WTC11 (cell line): ENCODE measurements at regions not wholly inside any gene's neighbourhood (a gene's known extent, or its start where the extent isn't known, plus 50 kb on each side); places are given as distances from the start of the nearest gene placed in this dataset.

ENCODE experiments used
- ATF2 ChIP-seq: sonication (generic); formaldehyde crosslinking; IDR thresholded peaks from 2 replicates; pipeline ENCODE4 v1.8.1; 2022; ENCODE audit warnings: low read depth, missing genetic modification reagents, borderline replicate concordance
- ATF6 ChIP-seq: sonication (generic); formaldehyde crosslinking; IDR thresholded peaks from 2 replicates; pipeline ENCODE4 v1.8.1; 2023; ENCODE audit warnings: mild to moderate bottlenecking, missing genetic modification reagents
- CBFB ChIP-seq: sonication (generic); formaldehyde crosslinking; IDR thresholded peaks from 2 replicates; pipeline ENCODE4 v1.8.1; 2022; ENCODE audit warnings: mild to moderate bottlenecking, low read depth, missing genetic modification reagents
- CTCF ChIP-seq: fragments of 200-600 bp; IDR thresholded peaks from 2 replicates; pipeline ENCODE4 v1.8.0; 2022; ENCODE audit warnings: antibody characterized with exemption
- E2F4 ChIP-seq: sonication (generic); formaldehyde crosslinking; IDR thresholded peaks from 2 replicates; pipeline ENCODE4 v1.8.1; 2022; ENCODE audit warnings: low read depth, mild to moderate bottlenecking, moderate library complexity, missing genetic modification reagents, borderline replicate concordance
- ETV6 ChIP-seq: sonication (generic); formaldehyde crosslinking; IDR thresholded peaks from 2 replicates; pipeline ENCODE4 v1.8.1; 2022; ENCODE audit warnings: mild to moderate bottlenecking, missing genetic modification reagents
- FOXJ3 ChIP-seq: sonication (generic); formaldehyde crosslinking; IDR thresholded peaks from 2 replicates; pipeline ENCODE4 v1.9.0; 2021; ENCODE audit warnings: missing genetic modification reagents, mild to moderate bottlenecking, borderline replicate concordance
- FOXP4 ChIP-seq: sonication (generic); formaldehyde crosslinking; IDR thresholded peaks from 2 replicates; pipeline ENCODE4 v1.8.0; 2022; ENCODE audit warnings: mild to moderate bottlenecking, missing genetic modification reagents
- IRF1 ChIP-seq: sonication (generic); formaldehyde crosslinking; IDR thresholded peaks from 2 replicates; pipeline ENCODE4 v1.8.0; 2023; ENCODE audit warnings: missing genetic modification reagents
- MAX ChIP-seq: sonication (generic); formaldehyde crosslinking; IDR thresholded peaks from 2 replicates; pipeline ENCODE4 v1.8.0; 2022; ENCODE audit warnings: mild to moderate bottlenecking, missing genetic modification reagents
- MLX ChIP-seq: sonication (generic); formaldehyde crosslinking; IDR thresholded peaks from 2 replicates; pipeline ENCODE4 v1.8.1; 2023; ENCODE audit warnings: mild to moderate bottlenecking, missing genetic modification reagents, moderate library complexity
- NR2C2 ChIP-seq: sonication (generic); formaldehyde crosslinking; IDR thresholded peaks from 2 replicates; pipeline ENCODE4 v1.8.0; 2022; ENCODE audit warnings: mild to moderate bottlenecking, missing genetic modification reagents
- USF2 ChIP-seq: sonication (generic); formaldehyde crosslinking; IDR thresholded peaks from 2 replicates; pipeline ENCODE4 v1.8.1; 2023; ENCODE audit warnings: mild to moderate bottlenecking, missing genetic modification reagents, moderate library complexity
- ZNF121 ChIP-seq: sonication (generic); formaldehyde crosslinking; IDR thresholded peaks from 2 replicates; pipeline ENCODE4 v1.8.0; 2023; ENCODE audit warnings: missing genetic modification reagents

GRCh38 chr14:105888784-105889665 lies 362.6 kb downstream of the TMEM121 start:
- TF ChIP-seq CTCF = no peak
- TF ChIP-seq E2F4 = no peak
- TF ChIP-seq CBFB (CRISPR knock-in tag) = no peak
- no peak for TF ChIP-seq ATF2 (CRISPR knock-in tag)
- no peak for TF ChIP-seq MAX (CRISPR knock-in tag)
- TF ChIP-seq ETV6 = no peak
- TF ChIP-seq FOXJ3 (CRISPR knock-in tag) = no peak
- TF ChIP-seq MLX = no peak
- no peak for TF ChIP-seq ZNF121 (CRISPR knock-in tag)
- no peak for TF ChIP-seq FOXP4
- TF ChIP-seq USF2 (CRISPR knock-in tag) = no peak
- TF ChIP-seq ATF6 (CRISPR knock-in tag) = no peak
- TF ChIP-seq IRF1 (CRISPR knock-in tag) = no peak
- TF ChIP-seq NR2C2 = no peak
